Gastrocnemius medialis (tissue), 4 donors: ENCODE measurements at regions not wholly inside any gene's neighbourhood (a gene's known extent, or its start where the extent isn't known, plus 50 kb on each side); places are given as distances from the start of the nearest gene placed in this dataset.

Source experiments
- ATAC-seq, 2 donors: fragments of 150-250 bp; one replicate each; pipeline ENCODE4 v1.9.1; 2016
- DNase-seq, 2 donors: peaks; one replicate each; pipeline ENCODE4 v3.0.0-alpha.2; 2019
- H3K27ac ChIP-seq, 4 donors: fragments of 200-600 bp; sonication (generic); 1 replicate in 1 of 4; 2 replicates in 3 of 4; pipeline ENCODE4 v1.5.1; 2016 to 2018; ENCODE audit warnings: mild to moderate bottlenecking in 2 of 4, moderate library complexity in 1 of 4
- H3K27me3 ChIP-seq, 3 donors: fragments of 200-600 bp; sonication (generic) in 2 of 3; 1 replicate in 1 of 3; 2 replicates in 2 of 3; pipeline versions ENCODE4 v1.5.1 to v1.6.0; 2016 to 2019; ENCODE audit warnings: mild to moderate bottlenecking in 1 of 3, moderate library complexity in 1 of 3
- H3K36me3 ChIP-seq, 2 donors: fragments of 200-600 bp; sonication (generic) in 1 of 2; one replicate each; pipeline ENCODE4 v1.5.1; 2017 to 2018
- H3K4me1 ChIP-seq, 2 donors: fragments of 200-600 bp; sonication (generic) in 1 of 2; one replicate each; pipeline ENCODE4 v1.5.1; 2016 to 2017; ENCODE audit warnings: mild to moderate bottlenecking in 2 of 2
- H3K4me3 ChIP-seq, 4 donors: fragments of 200-600 bp; sonication (generic) in 3 of 4; 1 replicate in 1 of 4; 2 replicates in 3 of 4; pipeline ENCODE4 v1.5.1; 2016 to 2019; ENCODE audit warnings: mild to moderate bottlenecking in 2 of 4
- H3K9me3 ChIP-seq, 3 donors: fragments of 200-600 bp; sonication (generic) in 2 of 3; 1 replicate in 1 of 3; 2 replicates in 2 of 3; pipeline ENCODE4 v1.5.1; 2016 to 2019
- POLR2A ChIP-seq, 2 donors: fragments of 450-650 bp; IDR thresholded peaks; one replicate each; pipeline ENCODE4 v1.6.1; 2017; ENCODE audit warnings: antibody characterized with exemption in 2 of 2, mild to moderate bottlenecking in 2 of 2, moderate library complexity in 2 of 2
- in situ Hi-C, 4 donors: fragments of 200-750 bp; cut with MboI; loops; one replicate each; pipeline versions ENCODE4 v1.15.0 to v1.8.0; 2017; ENCODE audit warnings: low sequenced_read_pairs in 4 of 4
- intact Hi-C: fragments of 100-400 bp; cut with DNase I; formaldehyde crosslinking; loops from one replicate; pipeline ENCODE4 v1.15.1; 2023; ENCODE audit warnings: low total_unique reads
- TF ChIP-seq, protein P1 (sequence below), 5 experiments: fragments of 450-650 bp in 3 of 5; fragments of 200-600 bp in 2 of 5; sonication (generic) in 2 of 5; IDR thresholded peaks in 4 of 5; conservative IDR thresholded peaks in 1 of 5; 1 replicate in 4 of 5; 2 replicates in 1 of 5; pipeline ENCODE4 v1.5.1; 2016 to 2019; ENCODE audit warnings: antibody characterized with exemption in 5 of 5, mild to moderate bottlenecking in 3 of 5, moderate library complexity in 3 of 5

DNA sequence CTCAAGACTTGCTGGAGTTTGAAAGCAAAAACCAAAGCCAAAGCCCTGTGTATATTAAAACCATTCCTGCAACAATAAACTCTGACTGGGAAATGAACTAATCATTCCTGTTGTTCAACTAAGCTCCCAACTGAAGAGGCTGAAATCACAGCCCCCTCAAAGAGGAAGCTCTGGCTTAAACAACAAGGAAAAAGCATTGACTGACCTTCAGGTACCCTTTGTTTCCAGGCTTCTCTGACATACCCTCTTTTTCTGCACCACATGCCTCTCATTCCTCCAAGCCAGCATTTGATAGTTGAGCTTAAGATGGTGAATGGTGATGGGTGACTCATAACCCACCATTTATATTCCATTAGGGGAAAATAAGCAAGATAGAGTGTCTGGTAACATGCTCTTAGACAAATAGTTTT lies 470.9 kb upstream of the SOX9 start:
- intact Hi-C loops = no loop called here
- Histone ChIP-seq H3K9me3 (no peaks in the 10 kb centered on the region), H3K27ac (no peak overlapping the region), H3K27me3 (no peaks in the 10 kb centered on the region), H3K4me3 (no peak overlapping the region), H3K4me1 (no peaks in the 10 kb centered on the region), H3K36me3 (no peaks in the 10 kb centered on the region)
- ATAC-seq (no peak), DNase-seq (no peak)
- TF ChIP-seq, protein P1, sequence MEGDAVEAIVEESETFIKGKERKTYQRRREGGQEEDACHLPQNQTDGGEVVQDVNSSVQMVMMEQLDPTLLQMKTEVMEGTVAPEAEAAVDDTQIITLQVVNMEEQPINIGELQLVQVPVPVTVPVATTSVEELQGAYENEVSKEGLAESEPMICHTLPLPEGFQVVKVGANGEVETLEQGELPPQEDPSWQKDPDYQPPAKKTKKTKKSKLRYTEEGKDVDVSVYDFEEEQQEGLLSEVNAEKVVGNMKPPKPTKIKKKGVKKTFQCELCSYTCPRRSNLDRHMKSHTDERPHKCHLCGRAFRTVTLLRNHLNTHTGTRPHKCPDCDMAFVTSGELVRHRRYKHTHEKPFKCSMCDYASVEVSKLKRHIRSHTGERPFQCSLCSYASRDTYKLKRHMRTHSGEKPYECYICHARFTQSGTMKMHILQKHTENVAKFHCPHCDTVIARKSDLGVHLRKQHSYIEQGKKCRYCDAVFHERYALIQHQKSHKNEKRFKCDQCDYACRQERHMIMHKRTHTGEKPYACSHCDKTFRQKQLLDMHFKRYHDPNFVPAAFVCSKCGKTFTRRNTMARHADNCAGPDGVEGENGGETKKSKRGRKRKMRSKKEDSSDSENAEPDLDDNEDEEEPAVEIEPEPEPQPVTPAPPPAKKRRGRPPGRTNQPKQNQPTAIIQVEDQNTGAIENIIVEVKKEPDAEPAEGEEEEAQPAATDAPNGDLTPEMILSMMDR (IDR thresholded peaks at IDR 0.05 in 4 of 5, conservative IDR thresholded peaks at IDR 0.05 in 1 of 5) = no peak
- TF ChIP-seq POLR2A (IDR thresholded peaks at IDR 0.05) = no peak
- in situ Hi-C loops = loop anchor here in 2 of 4 donors (10.0 to 25.0 kb wide), 2 partner anchors 65 to 88 kb away; no protein-coding TSS in a partner anchor

DNA sequence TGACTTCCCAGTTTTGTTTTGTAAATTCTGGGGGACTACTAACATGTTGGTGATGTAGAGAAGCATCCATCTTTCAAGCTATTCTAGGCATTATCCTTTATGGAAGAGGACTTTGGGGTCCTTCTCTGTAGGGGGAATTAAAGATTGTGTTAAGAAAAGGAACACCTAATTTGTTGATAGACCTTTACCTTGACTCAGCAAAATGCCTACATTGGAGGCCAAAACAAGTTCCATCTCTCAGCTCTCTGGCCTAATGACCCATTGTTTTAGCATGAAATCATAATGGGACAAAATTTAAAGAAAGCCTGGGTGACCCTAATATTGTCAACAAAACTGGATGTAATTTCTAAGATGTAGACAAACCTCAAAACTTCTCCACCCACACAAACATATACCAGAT lies 465.3 kb upstream of the SOX9 start:
- TF ChIP-seq POLR2A (IDR thresholded peaks at IDR 0.05) = no peak
- TF ChIP-seq, protein P1 (IDR thresholded peaks at IDR 0.05 in 4 of 5, conservative IDR thresholded peaks at IDR 0.05 in 1 of 5) = no peak
- Histone ChIP-seq H3K36me3 (no peaks in the 10 kb centered on the region), H3K4me3 (no peak overlapping the region), H3K9me3 (no peaks in the 10 kb centered on the region), H3K27me3 (no peaks in the 10 kb centered on the region), H3K27ac (no peak overlapping the region), H3K4me1 (no peaks in the 10 kb centered on the region)
- intact Hi-C loops = no loop called here
- DNase-seq (no peak), ATAC-seq (no peak)
- in situ Hi-C loops = loop anchor here in 1 of 4 donors (25.0 kb wide), 1 partner anchor 93 kb away; no protein-coding TSS in a partner anchor

DNA sequence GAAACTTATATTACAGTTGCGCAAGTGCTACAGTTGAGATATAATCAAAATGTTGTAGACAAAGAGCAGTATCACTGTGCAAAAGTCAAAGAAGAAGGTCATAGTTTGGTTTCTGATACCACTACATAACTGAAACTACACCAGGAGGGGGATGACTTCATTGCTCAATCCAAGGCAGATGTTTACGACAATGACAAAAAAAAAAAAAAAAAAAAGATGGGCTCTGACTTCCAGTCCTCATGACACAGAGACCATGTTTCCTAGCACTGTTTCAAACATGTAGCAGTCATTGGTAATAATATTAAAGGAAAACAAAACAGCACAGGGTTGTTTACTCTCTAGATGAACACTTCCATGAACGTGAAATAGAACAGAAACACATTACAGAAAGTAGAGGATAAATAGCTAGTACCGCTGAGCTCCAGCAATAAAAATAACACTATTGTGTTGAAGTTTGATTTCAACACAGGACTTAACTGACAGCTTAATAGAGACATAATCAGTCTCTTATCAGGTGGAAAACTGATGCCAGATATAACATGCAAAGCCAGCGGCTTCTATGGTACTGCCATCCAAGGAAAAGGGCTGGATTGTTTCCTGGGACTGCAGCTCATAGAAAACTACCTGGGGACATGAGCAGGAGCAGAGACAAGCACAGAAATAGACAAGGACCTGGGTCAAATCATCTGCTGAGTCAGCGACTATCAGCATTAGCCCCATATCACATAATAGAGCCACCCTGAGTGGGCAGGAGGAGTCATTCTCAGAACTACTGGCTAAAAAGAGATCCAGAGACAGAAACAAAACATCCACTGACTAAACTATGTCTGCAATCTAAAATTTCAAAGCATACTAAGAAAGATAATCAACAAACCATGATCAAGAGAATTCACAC lies 463.6 kb upstream of the SOX9 start:
- Histone ChIP-seq H3K36me3 (no peaks in the 10 kb centered on the region), H3K4me1 (no peaks in the 10 kb centered on the region), H3K27ac (no peak overlapping the region), H3K9me3 (no peaks in the 10 kb centered on the region), H3K4me3 (no peak overlapping the region), H3K27me3 (no peaks in the 10 kb centered on the region)
- TF ChIP-seq, protein P1 (IDR thresholded peaks at IDR 0.05 in 4 of 5, conservative IDR thresholded peaks at IDR 0.05 in 1 of 5) = no peak
- TF ChIP-seq POLR2A (IDR thresholded peaks at IDR 0.05) = no peak
- intact Hi-C loops (no loop called here), in situ Hi-C loops (loop anchor here in 1 of 4 donors (25.0 kb wide), 1 partner anchor 95 kb away; no protein-coding TSS in a partner anchor)
- DNase-seq = no peak
- no peak for ATAC-seq

DNA sequence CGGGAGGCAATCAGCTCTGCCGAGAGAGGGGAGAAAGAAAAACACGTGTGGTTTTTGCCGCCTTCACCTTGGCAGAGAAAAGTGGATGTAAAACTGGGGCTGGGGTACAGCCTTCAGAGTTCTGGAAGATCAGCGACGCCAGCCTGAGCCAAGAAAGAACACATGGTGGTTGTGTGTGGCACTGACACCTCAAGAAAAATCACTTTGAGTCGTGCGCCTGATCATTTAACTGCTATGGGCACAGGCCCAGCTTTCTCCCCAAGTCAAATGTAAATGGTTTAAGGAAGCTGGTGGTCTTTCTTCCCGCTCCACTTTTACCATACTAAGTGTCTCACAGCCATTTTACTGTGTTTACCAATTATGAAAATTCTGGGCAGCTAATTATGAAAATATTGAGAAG lies 461.8 kb upstream of the SOX9 start:
- intact Hi-C loops = no loop called here

More for the DNA sequence above, 461.8 kb upstream of the SOX9 start:
- ATAC-seq (no peak), DNase-seq (no peak)
- Histone ChIP-seq H3K9me3 (no peaks in the 10 kb centered on the region), H3K4me3 (no peak overlapping the region), H3K36me3 (no peaks in the 10 kb centered on the region), H3K27ac (no peak overlapping the region), H3K27me3 (no peaks in the 10 kb centered on the region), H3K4me1 (no peaks in the 10 kb centered on the region)
- TF ChIP-seq, protein P1 (IDR thresholded peaks at IDR 0.05 in 4 of 5, conservative IDR thresholded peaks at IDR 0.05 in 1 of 5) = no peak
- no peak for TF ChIP-seq POLR2A (IDR thresholded peaks at IDR 0.05)
- in situ Hi-C loops = loop anchor here in 1 of 4 donors (25.0 kb wide), 1 partner anchor 97 kb away; no protein-coding TSS in a partner anchor
